ENCODE measurements at regions not wholly inside any gene's neighbourhood (a gene's known extent, or its start where the extent isn't known, plus 50 kb on each side); places are given as distances from the start of the nearest gene placed in this dataset.

- DNase-seq: no peak
Measured at GRCh38 chr7:47145186-47145725, 436.7 kb downstream of the TNS3 start.

- DNase-seq: no peak
Measured at GRCh38 chr7:47143339-47143738, 438.6 kb downstream of the TNS3 start.

DNA sequence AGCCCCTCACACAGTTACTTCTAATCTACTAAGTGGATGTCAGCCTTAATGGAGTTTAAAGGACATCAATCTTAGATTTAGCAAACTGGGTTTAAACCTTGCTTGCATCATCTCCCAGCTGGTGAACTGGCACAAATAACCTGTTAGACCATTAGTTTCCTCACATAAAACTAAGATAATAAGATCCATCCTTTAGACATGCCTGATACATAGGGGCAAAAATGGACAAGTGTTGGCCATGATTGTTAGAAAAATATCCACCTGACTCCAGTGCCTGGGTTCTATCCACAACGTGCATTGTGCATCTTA lies 439.1 kb downstream of the TNS3 start:
- DNase-seq: no peak

DNA sequence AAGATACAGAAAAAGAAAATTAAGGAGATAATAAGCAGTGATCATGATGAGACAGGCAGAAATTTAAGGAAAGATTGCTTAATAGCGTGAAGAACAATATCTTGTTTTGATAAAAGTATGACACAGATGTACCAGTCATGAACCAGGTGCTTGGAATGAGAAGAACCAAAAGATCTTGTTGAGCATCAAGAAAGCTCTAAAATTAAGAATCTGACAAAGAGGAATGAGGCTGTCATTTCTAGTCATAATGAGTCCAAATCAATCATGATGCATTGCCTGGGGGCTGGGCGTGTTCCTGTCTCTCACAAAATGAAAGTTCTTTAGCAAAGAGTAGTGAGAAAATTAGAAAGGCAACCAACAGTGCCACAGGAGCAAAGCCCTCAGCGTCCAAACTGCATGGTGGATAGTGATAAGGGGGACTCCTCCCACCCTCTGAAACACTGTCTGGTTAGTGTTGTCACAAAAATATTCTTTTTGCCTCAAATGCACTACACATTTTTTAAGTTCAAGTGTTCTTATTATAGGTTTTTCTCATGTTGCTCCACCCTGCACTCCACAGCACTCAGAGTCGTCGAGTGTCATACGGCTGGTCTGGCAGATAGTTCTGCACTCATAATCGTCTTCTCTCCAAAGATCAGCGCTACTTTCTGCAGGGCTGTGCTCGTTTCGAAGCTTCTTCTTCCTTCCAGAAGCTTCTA lies 439.6 kb downstream of the TNS3 start:
- no peak for DNase-seq

DNA sequence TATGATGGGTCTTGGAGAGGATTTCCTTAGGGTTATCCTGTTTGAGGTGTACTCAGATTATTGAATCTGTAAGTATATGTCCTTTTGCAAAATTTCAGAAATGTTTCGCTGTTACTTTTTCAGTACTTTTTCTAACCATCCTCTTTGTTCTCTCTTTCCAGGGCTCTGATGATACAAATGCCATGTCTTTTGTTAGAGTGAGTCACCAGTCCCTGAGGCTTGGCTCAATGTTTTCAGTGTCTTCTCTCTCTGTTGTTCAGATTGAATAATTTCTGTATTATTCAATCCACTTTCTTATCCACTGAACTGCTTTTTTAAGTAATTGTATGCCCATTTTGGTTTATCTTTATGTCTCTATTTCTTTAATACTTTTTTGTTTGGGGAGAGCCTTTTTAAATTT lies 449.4 kb downstream of the TNS3 start:
- DNase-seq: no peak

DNA sequence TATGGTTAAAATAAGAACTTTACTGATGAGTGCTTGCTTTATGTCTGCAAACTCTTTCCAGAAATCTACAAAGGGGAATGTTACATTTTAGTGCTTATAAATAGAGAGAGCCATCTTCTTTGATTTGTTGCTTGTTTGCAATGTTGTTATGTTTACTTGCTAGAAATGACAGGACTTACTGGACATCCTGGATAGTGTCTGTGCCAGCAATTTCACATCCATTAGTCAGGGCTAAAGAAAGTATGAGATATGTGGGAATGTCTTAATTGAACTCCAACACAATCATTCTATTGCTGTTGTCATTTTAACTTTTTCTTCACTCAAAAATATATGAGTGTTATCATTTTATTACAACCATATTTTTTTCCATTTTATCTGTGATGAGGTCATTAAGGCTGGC lies 453.2 kb downstream of the TNS3 start:
- no peak for DNase-seq

DNA sequence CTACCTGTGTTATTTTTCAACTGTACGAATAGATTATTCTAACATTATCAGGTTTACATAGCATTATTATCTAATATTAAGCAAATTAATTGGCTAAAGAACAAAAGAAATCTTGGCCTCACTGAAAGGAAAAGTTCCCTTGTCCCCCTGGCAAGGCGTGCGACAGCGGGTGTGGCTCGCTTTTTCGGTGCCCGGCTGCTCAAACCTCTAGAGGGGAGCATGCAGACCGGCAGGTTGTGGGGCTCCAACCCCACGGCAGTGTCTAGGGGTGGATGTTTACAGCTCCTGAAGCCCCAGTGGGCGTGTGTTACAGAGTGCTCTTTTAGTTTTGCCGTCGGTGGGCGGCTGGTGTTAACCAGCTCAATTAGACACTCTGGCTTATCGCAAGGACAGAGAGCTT lies 456.4 kb downstream of the TNS3 start:
- DNase-seq: no peak

DNA sequence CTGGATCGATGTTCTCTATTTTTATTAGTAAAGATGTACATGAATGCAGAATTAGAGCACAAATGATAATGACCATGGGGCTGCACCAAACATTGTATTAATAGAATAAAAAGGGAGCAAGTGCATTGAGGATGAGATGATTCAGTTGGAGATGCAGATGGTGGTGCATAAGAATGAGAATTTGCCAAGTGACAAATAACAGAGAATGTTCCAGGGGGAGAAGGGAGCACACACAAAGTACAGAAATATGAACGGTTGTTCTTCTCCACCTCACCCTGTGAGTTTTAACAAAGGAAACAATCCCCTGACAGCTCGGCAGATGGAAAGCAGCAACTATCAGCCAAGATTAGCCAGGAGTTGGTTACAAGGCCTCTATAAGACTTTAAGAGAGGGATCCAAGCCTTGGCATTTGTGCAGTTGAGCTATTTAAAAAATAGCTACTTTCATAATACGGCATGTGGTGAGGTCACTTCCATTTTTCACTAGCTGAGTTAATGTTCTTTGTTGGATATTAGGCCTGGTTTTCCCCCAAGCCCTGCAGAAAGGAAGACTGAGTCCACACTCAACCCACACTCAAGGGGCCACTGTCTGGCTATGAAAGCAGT lies 462.5 kb downstream of the TNS3 start:
- DNase-seq: no peak

DNA sequence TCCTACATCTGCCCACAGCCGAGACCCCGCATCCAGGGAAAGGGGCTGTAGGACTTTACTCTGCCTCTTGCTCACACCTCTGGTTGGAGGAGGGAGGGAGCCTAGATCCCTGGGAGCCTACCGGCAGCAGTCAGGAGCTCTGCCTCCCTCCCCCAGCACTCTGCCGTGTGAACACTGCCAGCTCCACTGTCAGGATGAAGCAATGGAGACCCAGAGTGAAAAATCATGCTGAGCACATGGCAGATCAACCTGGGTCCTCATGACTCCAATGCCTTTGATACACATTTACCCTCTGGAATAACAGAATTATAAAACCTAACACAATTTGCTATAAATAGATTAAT lies 477.7 kb downstream of the TNS3 start:
- DNase-seq: no peak

GRCh38 chr7:47103498-47104205 lies 478.3 kb downstream of the TNS3 start:
- no peak for DNase-seq

DNA sequence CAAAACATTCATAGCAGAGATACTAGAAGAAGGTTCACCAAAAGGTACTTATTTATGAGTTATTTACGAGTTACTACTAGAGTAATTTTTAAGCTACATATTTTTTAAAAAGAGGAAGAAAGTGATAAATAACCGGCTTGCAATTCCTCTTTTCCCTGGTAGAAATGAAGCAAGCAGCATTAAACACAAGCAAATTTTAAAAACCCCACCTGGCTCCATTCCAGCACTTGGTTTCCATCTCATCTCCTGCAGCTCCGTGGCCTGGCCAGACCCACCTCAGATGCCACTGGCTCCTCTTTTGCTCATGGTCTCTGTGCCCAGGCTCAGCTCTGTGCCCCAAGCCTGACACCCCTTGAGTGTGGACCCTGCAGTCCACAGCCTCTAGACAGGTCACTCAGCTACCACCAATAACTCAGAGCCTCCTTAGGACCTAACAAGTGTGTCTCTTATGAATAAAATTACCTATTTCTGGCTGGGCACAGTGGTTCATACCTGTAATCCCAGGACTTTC lies 479.5 kb downstream of the TNS3 start:
- no peak for DNase-seq

DNA sequence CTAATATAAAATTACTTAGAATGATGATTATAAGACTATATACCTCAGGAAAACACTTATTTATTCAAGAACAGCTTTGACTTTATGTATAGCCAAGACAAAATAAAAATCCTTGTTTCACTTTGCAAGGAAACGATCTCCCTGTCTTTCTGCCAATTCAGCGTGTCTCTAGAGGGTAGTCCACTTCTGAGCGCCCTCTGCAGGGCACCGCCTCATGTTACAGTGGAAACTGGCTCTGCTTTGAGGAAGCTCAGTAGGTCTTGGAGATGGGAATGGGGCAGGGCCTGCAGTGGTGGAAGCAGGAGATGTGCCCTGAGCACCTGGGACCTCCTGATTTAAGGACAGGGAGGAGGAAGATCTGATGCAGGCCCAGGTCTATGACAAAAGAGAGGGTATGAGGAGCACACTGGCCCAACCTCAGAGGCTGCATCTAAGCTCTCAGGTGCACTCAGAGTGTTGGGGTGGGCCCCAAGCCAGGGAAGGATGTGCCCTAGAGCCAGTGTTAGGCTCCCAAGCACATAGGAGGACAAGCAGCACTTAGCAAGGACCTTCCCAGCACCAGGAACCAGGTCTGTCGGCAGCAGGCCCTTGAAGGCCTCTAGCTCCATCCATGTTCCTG lies 481.0 kb downstream of the TNS3 start:
- DNase-seq: no peak

GRCh38 chr7:47100148-47100816 lies 481.6 kb downstream of the TNS3 start:
- no peak for DNase-seq

GRCh38 chr7:47097431-47097830 lies 484.5 kb downstream of the TNS3 start:
- no peak for DNase-seq

DNA sequence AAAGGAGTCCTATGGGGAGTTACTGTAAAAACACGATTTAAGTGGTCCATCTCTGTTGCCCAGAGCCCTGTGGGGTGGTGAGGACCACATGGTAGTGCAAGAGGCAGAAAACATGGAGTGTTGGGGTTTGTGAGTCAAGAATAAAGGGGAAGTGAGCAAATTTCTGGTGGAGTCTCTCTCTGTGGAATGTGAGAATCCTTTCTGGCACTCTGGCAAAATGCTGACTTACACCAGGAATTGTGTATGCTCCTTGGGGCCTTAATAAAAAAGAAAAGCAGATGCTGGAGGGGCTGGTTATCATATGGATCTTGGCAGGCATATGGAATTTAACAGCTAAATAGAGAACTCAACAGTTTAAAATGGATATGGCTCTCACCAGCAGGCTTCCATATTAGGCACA lies 486.0 kb downstream of the TNS3 start:
- no peak for DNase-seq

GRCh38 chr7:47094462-47094861 lies 487.4 kb downstream of the TNS3 start:
- DNase-seq: no peak

- DNase-seq: no peak
Measured at GRCh38 chr7:47093320-47094234, 488.3 kb downstream of the TNS3 start.

- no peak for DNase-seq
Measured at GRCh38 chr7:47092336-47092735, 489.6 kb downstream of the TNS3 start.

GRCh38 chr7:47091141-47091540 lies 490.8 kb downstream of the TNS3 start:
- DNase-seq: no peak

DNA sequence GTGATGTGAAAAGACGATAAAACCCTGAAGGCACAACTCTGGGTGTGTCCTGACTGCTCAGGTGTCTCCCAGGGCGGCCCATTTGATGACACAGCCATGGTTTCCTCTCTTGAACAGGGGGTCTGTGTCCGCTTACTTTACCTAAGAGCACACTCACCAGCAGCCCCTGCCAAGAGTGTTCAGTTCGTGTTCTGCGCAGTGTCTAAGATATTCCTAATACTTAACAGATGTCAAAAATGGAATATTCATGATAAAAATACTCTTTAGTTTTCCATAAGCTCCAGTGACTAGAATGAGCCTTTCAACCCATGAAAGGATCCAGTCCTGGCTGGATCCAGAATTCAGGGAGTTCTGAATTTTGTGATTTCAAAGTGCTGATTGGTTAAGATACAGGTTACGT lies 492.4 kb downstream of the TNS3 start:
- DNase-seq: no peak

DNA sequence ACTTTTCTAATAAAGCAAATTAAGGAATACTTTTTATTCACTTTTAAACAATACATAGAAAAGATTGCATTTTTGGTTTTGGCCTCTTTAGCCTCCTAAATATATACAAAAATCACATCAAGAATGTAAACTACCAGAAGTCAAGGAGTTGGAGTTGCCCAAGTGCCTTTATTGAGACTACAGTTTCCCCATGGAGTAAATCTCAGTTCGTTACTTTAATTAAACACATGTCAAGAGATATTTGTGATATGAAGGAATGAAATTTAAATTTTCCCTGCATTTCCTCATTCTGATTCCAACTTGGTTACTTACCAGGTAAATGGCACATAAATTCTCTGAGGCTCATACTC lies 492.9 kb downstream of the TNS3 start:
- no peak for DNase-seq
